ENCODE measurements at regions not wholly inside any gene's neighbourhood (a gene's known extent, or its start where the extent isn't known, plus 50 kb on each side); places are given as distances from the start of the nearest gene placed in this dataset.

DNA sequence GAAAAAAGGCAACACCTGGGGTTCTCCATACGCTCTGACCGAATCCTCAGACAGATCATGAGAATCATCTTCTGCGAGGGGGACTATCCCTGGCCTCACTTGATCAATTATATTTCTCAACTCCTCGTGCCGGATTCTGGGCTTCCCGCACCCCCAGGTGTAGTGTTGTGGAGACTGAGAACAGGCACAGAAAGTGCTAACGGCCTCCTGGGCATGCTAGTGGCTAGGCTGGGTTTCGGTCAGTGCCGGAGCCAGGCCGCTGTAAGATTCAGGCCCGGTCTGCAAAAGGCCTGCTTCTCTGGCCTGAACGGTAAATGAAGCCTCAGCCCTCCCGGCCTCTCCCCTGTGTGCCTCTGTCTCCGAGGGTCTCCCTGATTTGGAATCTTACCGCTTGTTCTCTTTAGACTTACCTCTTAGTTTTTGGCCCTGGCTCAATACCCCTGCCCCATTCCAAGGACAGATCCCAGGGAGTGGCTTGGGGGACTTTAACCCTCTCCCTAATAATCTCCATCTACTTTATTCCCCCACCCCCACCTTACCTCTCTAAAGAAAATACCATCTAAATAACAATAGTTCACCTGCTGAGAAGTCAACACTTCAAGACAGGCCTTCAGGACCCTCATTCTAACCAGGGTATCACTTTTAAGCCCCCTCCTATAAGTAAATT lies 79.0 kb upstream of the MEDAG start:
- TF ChIP-seq, protein P1, sequence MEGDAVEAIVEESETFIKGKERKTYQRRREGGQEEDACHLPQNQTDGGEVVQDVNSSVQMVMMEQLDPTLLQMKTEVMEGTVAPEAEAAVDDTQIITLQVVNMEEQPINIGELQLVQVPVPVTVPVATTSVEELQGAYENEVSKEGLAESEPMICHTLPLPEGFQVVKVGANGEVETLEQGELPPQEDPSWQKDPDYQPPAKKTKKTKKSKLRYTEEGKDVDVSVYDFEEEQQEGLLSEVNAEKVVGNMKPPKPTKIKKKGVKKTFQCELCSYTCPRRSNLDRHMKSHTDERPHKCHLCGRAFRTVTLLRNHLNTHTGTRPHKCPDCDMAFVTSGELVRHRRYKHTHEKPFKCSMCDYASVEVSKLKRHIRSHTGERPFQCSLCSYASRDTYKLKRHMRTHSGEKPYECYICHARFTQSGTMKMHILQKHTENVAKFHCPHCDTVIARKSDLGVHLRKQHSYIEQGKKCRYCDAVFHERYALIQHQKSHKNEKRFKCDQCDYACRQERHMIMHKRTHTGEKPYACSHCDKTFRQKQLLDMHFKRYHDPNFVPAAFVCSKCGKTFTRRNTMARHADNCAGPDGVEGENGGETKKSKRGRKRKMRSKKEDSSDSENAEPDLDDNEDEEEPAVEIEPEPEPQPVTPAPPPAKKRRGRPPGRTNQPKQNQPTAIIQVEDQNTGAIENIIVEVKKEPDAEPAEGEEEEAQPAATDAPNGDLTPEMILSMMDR (IDR thresholded peaks at IDR 0.05; ENCODE audit: partially characterized antibody, unreplicated experiment), result no peak
- Mint-ChIP-seq H3K36me3 (ENCODE audit: unreplicated experiment) (peaks cover 11% of the 10 kb centered on the region), H3K27ac (ENCODE audit: unreplicated experiment) (no peak overlapping the region), H3K9me3 (ENCODE audit: unreplicated experiment) (peaks cover 16% of the 10 kb centered on the region), H3K4me1 (ENCODE audit: low read depth, unreplicated experiment) (peaks cover 4% of the 10 kb centered on the region), H3K4me3 (ENCODE audit: unreplicated experiment) (no peak overlapping the region), H3K27me3 (ENCODE audit: unreplicated experiment) (peaks cover 7% of the 10 kb centered on the region)
- DNase-seq, result no peak

DNA sequence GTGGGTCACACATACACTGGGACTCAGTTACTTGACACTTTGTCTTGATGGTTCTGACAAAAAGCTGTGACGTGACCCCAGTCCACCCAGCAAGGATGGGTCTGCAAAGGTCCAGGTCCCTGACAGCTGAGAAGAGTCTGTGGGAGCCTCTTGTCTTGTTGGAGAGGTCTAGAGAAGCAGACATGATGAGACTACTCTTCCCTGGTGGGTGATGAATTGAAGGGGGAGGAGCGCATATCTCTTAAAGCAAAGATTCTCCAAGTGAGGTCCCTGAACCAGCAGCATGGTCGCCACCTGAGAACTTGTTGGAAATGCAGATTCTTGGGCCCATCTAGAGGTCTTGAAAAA lies 78.5 kb upstream of the MEDAG start:
- no peak for DNase-seq
- peaks cover 7% of the 10 kb centered on the region for H3K27me3 Mint-ChIP-seq (ENCODE audit: unreplicated experiment)
- H3K4me1 Mint-ChIP-seq (ENCODE audit: low read depth, unreplicated experiment), result peaks cover 3% of the 10 kb centered on the region
- peaks cover 11% of the 10 kb centered on the region for H3K36me3 Mint-ChIP-seq (ENCODE audit: unreplicated experiment)
- H3K27ac Mint-ChIP-seq (ENCODE audit: unreplicated experiment), result no peak overlapping the region
- H3K4me3 Mint-ChIP-seq (ENCODE audit: unreplicated experiment), result no peak overlapping the region
- TF ChIP-seq, protein P1 (IDR thresholded peaks at IDR 0.05; ENCODE audit: partially characterized antibody, unreplicated experiment), result no peak
- H3K9me3 Mint-ChIP-seq (ENCODE audit: unreplicated experiment), result peaks cover 16% of the 10 kb centered on the region

DNA sequence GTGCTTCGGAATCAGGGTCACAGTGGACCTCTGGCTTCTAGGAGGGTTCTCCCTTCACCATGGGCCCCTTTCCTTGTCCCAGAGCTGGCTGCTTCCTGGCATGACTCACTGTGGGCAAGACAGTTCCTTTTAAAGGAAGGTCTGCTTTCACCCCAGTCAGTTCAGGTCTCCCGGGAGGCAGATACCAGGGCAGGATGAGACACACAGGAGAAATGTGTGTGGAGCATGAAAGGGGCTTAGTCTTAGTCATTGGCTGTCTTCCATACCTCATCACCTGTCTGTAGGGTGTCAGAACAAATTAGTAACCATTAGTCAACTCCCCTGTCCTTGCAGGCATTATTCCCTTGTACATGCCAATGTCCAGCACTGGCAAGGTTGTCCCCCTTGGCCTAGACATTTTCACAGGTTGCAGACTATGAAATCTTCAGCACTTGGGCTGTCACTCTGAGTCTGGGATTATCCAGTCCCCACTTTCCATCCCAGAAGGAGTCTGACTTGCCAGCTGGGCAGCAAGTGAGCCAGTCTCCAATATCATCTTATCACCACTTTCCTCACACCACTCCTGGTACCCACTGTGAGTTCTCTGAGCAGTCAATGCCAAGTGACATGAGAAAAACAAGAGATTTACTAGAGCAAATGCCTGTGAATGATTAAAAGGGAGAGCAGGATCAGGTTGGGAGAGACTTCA lies 76.8 kb upstream of the MEDAG start:
- H3K4me1 Mint-ChIP-seq (ENCODE audit: low read depth, unreplicated experiment), result peaks cover 2% of the 10 kb centered on the region
- TF ChIP-seq, protein P1 (IDR thresholded peaks at IDR 0.05; ENCODE audit: partially characterized antibody, unreplicated experiment), result no peak

DNA sequence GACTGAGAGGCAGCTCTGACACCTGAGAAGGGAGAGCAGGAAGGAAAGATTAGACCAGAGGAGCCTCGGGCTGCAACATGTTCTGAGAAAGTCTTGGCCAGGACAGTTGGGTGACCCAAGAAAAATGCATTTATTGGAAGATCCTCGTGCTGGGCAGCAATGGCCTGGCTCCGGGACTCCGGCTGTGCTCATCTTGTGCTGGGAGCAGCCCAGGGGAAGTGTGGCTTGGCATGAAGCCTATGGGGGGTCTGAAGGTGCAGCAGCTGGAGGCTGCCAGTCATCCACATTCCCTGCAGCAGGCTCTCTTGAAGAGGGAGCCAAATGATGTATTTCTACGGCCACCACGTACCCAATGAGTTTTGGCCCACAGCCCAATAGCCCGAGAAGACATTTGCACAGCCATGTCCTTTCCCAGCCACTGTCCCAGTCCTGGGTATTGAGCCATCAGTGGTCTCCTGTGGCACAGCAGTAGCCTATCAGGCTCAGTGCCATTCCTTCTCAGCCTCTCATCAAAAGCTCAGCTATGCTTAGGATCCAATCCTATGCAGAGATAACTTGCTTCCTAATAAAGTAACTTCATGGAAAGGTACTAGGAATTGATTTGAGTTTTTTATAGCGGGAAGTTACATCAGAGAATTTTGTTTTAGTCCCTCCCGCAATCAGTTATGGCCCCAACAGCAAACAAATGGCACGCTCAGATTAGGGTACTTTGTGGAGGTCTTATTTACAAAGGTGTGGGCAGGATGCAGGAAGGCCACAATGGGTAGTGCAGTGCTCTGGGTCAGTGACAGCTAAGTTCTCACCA lies 76.0 kb upstream of the MEDAG start:
- H3K4me3 Mint-ChIP-seq (ENCODE audit: unreplicated experiment), result no peak overlapping the region
- H3K4me1 Mint-ChIP-seq (ENCODE audit: low read depth, unreplicated experiment), result peaks cover 2% of the 10 kb centered on the region
- TF ChIP-seq, protein P1 (IDR thresholded peaks at IDR 0.05; ENCODE audit: partially characterized antibody, unreplicated experiment), result no peak
- no peak for DNase-seq
- H3K9me3 Mint-ChIP-seq (ENCODE audit: unreplicated experiment), result peaks cover 16% of the 10 kb centered on the region
- H3K27me3 Mint-ChIP-seq (ENCODE audit: unreplicated experiment), result peaks cover 4% of the 10 kb centered on the region
- H3K27ac Mint-ChIP-seq (ENCODE audit: unreplicated experiment), result no peak overlapping the region
- H3K36me3 Mint-ChIP-seq (ENCODE audit: unreplicated experiment), result peaks cover 11% of the 10 kb centered on the region

More for the DNA sequence above, 76.8 kb upstream of the MEDAG start:
- peaks cover 7% of the 10 kb centered on the region for H3K27me3 Mint-ChIP-seq (ENCODE audit: unreplicated experiment)
- peaks cover 11% of the 10 kb centered on the region for H3K36me3 Mint-ChIP-seq (ENCODE audit: unreplicated experiment)
- peaks cover 16% of the 10 kb centered on the region for H3K9me3 Mint-ChIP-seq (ENCODE audit: unreplicated experiment)
- no peak for DNase-seq
- no peak overlapping the region for H3K4me3 Mint-ChIP-seq (ENCODE audit: unreplicated experiment)
- no peak overlapping the region for H3K27ac Mint-ChIP-seq (ENCODE audit: unreplicated experiment)
